ENCODE measurements at regions not wholly inside any gene's neighbourhood (a gene's known extent, or its start where the extent isn't known, plus 50 kb on each side); places are given as distances from the start of the nearest gene placed in this dataset.
"Not testable (repeated sequence)": the region's sequence is repeated elsewhere in the genome, so short reads cannot be mapped to it uniquely, and the experiment has no call there.

DNA sequence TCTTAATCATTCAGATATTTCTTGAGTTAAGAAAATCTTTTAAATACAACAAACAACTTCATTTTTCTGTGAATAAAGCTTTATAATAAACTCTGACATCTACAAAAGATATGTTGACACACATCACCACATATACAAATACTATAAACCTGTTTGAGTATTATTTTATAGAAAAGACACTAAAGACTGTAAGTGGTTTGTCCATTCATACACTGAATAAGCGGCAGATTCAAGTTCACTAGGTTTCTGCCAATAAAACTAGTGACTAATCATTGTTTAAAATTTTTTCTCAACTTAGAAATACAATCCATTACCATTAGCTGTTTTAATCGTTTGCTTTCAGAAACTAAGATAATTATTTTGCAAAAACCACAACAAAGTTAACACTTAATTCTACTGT is 1900.0 kb downstream of the C4orf33 start:
- DNase-seq = no peak
- in situ Hi-C loops (cut with HindIII; ENCODE audit: low pct_ligation_motif_present, low pct_unique_long_range_greater_than_20kb, low sequenced_read_pairs) = no loop called here

DNA sequence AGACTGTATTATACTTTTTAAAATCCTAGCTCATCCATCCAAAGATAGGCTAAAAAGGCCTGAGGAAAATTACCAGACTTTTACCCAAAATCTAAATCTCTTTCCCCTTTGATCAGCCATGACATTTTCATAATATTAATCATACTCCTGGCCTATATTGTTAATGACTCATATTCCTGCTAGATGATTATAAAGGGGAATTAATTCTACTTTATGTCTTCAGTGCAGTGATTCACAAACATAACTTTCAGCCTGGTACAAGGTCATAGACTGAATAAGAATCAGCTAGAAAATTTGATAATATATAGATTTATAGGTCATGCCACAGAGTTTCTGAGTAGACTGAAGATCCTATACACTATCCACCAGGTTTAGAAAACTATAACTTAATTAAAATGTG is 1905.4 kb downstream of the C4orf33 start:
- no peak for DNase-seq
- in situ Hi-C loops (cut with HindIII; ENCODE audit: low pct_ligation_motif_present, low pct_unique_long_range_greater_than_20kb, low sequenced_read_pairs) = no loop called here

DNA sequence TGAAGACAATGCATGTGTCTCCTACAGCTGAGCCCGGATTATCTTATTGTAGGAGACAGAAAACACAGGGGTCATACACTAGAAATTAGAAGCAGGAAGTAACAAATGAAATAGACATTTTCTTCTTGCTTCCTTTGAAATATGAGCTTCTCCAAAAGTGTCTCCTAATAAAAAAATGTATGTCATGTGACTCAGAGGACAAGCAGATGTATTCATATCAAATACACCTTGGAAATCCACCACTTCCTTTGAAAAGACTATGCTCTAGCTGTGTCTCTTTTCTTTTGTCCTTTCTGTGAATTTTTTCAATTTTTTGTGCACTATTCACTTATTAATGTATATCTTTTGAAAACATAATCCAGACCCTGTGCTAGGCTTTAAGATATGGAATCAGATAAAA is 1906.2 kb downstream of the C4orf33 start:
- in situ Hi-C loops (cut with HindIII; ENCODE audit: low pct_ligation_motif_present, low pct_unique_long_range_greater_than_20kb, low sequenced_read_pairs) = no loop called here
- DNase-seq = no peak

DNA sequence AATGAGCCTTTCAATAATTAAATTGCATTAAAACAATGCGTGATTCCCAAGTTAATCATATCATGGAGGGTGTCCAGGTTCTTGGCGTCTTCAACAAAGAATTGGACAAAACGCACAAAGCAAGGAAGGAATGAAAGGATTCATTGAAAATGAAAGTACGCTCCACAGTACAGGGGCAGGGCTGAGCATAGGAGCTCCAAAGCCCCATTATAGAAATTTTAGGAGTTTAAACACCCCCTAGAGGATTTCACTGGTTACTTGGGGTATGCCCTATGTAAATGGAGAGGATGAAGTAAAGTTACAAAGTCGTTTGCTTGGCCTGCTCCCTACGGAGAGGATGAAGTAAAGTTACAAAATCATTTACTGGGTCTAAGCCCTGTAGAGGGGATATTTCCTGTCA is 1910.4 kb downstream of the C4orf33 start:
- no peak for DNase-seq
- in situ Hi-C loops (cut with HindIII; ENCODE audit: low pct_ligation_motif_present, low pct_unique_long_range_greater_than_20kb, low sequenced_read_pairs) = no loop called here

DNA sequence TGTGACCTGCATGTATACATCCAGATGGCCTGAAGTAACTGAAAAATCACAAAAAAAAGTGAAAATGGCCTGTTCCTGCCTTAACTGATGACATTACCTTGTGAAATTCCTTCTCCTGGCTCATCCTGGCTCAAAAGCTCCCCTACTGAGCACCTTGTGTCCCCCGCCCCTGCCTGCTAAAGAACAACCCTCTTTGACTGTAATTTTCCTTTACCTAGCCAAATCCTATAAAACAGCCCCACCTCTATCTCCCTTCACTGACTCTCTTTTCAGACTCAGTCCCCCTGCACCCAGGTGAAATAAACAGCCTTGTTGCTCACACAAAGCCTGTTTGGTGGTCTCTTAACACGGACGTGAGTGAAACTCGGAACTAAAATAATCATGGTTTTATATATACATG is 1916.0 kb downstream of the C4orf33 start:
- in situ Hi-C loops (cut with HindIII; ENCODE audit: low pct_ligation_motif_present, low pct_unique_long_range_greater_than_20kb, low sequenced_read_pairs); DNase-seq: not testable (repeated sequence)

DNA sequence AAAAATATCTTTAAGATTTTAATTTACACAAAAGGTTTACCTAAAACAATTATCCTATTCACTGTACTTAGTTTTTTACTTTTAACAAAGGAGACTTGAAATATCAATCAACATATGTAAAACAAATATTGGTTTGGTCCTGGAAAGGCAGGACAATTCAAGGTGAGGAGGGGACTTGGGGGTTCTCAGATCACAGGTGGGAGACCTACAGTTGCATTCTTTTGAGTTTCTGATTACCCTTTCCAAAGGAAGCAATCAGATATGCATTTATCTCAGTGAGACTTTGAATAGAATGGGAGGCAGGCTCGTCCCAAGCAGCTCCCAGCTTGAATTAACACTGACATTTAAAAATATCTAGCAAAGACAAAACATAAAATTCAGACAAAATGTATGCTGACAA is 1917.3 kb downstream of the C4orf33 start:
- in situ Hi-C loops (cut with HindIII; ENCODE audit: low pct_ligation_motif_present, low pct_unique_long_range_greater_than_20kb, low sequenced_read_pairs) = no loop called here
- DNase-seq = no peak

DNA sequence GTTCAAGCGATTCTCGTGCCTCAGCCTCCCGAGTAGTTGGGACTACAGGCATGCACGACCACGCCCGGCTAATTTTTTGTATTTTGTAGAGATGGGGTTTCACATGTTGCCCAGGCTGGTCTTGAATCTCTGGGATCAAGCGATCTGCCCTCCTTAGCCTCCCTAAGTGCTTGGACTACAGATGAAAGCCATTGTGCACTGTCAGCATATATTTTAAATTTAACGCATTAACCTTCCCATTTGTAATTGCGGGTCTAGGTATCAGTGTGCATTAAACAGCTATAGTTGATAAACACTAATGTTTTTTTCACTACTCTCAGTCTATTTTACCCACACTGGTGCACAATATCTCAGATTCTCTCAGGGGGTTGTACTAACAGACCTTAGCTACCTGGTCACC is 1930.8 kb downstream of the C4orf33 start:
- DNase-seq = no peak
- in situ Hi-C loops (cut with HindIII; ENCODE audit: low pct_ligation_motif_present, low pct_unique_long_range_greater_than_20kb, low sequenced_read_pairs) = no loop called here

DNA sequence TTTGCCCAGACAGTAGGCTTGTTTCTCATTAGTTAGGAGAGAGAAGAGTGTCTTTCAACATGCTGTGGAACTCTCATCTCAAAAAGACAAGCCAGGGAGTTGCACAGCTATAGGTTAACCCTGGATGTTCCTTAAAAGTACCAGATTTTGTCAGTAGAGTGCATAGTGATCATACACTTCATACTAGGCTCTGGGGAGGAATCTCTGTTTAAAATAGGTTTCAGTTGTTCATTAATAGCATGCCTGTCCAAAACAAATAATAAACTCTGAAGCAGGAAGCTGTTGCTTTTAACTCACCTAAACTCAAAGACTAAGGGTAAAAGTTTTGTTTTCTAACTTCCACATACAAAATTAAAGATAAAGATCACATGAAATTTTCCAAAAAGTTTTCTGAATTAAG is 1948.4 kb downstream of the C4orf33 start:
- no peak for DNase-seq
- in situ Hi-C loops (cut with HindIII; ENCODE audit: low pct_ligation_motif_present, low pct_unique_long_range_greater_than_20kb, low sequenced_read_pairs) = no loop called here

DNA sequence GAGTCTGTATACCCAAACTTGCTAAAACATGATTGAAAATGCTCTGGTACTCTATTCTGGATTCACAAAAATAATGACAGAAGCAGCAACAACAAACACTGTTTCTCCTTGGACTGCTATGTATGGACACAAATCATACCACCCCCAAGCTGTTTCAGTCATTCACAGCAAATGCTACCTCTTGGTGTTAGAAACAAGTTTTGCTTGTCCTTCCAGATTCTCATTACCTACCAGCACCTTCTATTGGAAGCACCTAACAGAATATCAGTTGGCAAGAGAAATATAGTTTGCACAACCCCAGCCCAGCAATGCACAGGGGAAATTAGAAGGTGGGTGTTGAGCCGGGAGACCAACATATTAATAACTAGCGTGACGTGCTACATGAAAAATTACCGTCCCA is 1950.9 kb downstream of the C4orf33 start:
- DNase-seq = no peak
- in situ Hi-C loops (cut with HindIII; ENCODE audit: low pct_ligation_motif_present, low pct_unique_long_range_greater_than_20kb, low sequenced_read_pairs) = no loop called here

DNA sequence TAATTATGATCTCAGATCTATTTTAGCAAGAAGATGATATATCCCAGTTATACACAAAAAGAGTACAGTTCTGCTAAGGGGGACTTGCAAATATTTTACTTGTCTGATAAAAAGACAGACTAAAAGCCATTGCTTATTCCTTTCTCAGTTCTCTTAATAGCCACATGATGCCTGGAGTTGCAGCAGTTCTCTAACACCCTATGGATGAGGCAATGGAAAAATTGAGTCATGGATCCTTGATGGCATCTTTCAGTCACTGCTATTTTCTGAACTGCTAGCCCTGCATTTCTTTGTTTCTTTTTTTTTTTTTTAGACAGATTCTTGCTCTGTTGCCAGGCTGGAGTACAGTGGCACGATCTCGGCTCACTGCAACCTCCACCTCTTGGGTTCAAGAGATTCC is 1956.7 kb downstream of the C4orf33 start:
- in situ Hi-C loops (cut with HindIII; ENCODE audit: low pct_ligation_motif_present, low pct_unique_long_range_greater_than_20kb, low sequenced_read_pairs) = no loop called here
- no peak for DNase-seq

DNA sequence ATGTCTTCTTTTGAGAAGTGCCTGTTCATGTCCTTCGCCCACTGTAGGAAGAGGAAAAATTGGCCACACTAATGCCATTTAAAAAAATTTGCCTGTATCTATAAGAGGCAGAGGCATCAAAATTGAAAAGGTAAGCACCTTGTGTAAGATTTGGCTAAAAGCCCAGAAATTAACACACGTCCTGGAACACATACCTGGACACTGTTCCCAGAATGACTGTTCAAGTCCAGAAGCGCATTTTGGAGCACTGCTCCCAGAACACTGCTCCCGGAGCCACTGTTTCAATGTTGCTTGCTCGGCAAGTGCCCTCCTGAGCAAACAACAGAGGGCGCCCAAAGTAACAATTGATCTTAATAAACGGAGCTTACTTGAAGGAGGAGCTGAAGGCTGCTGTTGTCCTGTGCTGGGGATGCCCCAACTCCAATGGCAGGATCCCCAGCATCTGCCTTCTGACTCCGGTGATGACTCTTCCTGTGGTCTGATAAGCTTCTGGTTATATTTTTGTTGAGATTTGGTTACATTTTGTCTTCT is 1958.6 kb downstream of the C4orf33 start:
- in situ Hi-C loops (cut with HindIII; ENCODE audit: low pct_ligation_motif_present, low pct_unique_long_range_greater_than_20kb, low sequenced_read_pairs) = no loop called here

DNA sequence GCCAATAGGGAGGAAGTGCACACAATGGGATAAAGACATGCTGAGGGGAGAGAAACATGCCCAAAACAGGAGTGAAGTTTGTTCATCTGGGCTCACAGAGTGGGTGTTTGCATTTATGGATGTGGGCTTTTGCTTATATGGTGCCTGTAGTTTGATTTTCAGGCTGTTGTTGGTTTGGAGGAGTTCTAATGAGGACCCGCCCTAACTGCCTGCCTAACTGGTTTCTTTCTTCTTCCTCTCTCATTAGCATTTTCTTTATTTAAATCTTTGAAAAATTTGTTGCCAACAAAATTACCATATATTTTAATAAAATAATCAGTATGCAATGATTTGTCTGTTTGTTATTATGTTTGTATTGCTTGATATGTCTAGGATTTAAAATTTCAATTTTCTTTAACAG is 1965.8 kb downstream of the C4orf33 start:
- in situ Hi-C loops (cut with HindIII; ENCODE audit: low pct_ligation_motif_present, low pct_unique_long_range_greater_than_20kb, low sequenced_read_pairs) = no loop called here
- DNase-seq = no peak

More for the DNA sequence above, 1958.6 kb downstream of the C4orf33 start:
- peak; percentile 4 for DNase-seq

DNA sequence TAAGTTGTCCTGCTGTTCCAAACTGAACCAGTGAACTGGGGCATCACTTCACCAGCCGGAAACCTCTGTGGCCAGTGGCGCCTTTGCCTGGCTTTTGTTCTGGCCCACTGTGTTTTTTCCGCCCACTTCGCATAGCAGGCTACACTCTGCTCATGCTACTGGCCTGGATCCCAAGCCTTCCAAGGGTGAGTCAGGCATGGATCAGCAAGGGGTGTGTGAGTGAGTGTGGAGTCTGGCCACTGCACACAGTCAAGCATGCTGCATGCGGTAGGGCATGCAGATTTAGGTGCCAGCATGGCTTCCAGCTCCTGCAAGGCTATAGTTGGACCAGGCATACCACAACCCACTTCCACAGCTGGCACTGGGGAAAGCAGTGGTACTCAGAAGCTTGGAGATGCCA is 1967.9 kb downstream of the C4orf33 start:
- in situ Hi-C loops (cut with HindIII; ENCODE audit: low pct_ligation_motif_present, low pct_unique_long_range_greater_than_20kb, low sequenced_read_pairs) = no loop called here
- DNase-seq = no peak

DNA sequence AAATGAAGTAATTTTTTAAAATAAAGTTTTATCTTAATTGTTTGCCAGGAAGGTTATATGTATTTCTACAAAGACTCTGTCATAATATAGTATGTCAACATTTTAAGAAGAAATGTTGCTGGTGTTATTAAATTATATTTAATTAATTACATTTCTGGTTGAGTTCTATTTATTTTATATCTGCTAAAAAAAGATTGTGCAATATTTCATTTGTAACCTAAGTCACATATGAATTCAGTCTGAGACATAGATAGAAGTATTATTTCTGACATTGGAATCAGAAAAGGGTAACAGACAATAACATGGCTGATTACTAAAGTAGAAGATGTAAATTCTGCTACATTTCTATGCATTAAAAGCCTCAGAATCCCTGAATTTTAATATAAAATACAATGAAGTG is 1985.1 kb downstream of the C4orf33 start:
- in situ Hi-C loops (cut with HindIII; ENCODE audit: low pct_ligation_motif_present, low pct_unique_long_range_greater_than_20kb, low sequenced_read_pairs) = no loop called here
- no peak for DNase-seq

DNA sequence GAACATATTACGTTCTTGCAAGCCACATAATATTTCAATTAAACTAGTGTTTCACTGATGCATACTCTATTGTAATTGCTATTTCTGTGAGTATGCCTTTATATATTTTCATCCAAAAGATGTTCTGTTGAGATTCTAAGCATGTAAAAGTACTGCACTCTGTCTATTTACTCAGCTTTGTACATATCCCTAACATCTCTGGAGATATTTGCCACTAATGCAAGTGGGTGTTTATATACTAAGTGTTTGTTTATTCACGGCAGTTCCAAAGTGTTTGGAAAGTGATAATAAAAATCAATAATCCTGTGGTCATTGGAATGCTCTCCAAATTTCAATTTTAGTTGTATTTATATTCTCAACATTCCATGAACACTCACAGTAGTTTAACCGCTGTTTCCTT is 1989.0 kb downstream of the C4orf33 start:
- in situ Hi-C loops (cut with HindIII; ENCODE audit: low pct_ligation_motif_present, low pct_unique_long_range_greater_than_20kb, low sequenced_read_pairs) = no loop called here
- DNase-seq = no peak

DNA sequence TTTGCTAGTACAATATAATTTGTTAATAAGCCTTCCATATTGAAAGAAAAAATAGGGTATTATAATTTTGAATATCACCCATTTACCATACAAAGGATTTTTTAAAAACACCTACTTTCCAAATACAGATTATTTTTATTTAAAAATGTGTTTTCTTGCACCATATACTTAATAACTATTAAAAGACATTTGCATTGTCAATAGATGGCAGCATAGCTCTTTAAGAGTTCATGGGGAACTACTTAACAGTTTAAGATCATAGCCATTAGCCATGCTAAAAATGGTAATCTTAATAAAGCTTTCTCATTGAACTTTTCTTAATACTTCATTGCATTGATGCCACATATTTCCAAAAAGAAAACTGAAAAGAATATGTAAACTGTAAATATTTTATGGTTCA is 1995.9 kb downstream of the C4orf33 start:
- peak; percentile 40 for DNase-seq
- in situ Hi-C loops (cut with HindIII; ENCODE audit: low pct_ligation_motif_present, low pct_unique_long_range_greater_than_20kb, low sequenced_read_pairs) = no loop called here

DNA sequence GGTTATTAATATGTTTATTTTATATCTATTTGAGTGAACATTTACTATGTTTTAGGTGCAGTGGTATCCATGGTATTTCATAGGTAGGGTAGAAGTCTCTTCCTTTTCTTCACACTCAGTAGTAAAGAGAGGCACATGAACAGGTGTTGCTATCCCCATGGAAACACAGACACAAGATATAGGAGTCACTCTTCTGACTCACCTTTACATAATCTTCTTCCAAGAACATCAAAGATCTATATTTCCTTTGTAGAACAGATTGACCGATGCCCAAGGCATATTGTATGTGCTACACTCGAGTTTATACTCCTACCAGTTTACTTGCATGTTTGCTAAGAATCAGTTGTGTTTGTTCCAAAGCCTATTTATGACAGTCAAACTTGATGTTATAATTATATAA is 1997.4 kb downstream of the C4orf33 start:
- in situ Hi-C loops (cut with HindIII; ENCODE audit: low pct_ligation_motif_present, low pct_unique_long_range_greater_than_20kb, low sequenced_read_pairs) = no loop called here
- DNase-seq = no peak

DNA sequence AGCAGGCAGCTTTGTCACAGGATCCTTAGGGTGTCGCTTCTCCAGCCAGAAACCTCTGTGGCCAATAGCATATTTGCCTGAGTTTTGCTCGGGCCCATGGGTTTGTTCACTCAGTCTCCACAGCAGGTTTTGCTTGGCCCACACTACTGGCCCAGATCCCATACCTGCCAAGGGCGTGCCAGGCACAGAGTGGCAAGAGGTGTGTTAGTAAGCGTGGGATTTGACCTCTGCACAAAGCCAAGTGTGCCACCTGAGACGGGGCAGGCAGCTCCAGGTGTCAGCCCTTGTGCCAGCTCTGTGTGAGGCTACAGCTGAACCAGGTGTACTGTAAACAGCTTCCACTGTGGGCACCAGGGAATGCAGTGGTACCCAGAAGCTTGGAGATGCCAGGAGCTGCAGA is 2003.0 kb downstream of the C4orf33 start:
- in situ Hi-C loops (cut with HindIII; ENCODE audit: low pct_ligation_motif_present, low pct_unique_long_range_greater_than_20kb, low sequenced_read_pairs) = no loop called here
- DNase-seq = no peak

DNA sequence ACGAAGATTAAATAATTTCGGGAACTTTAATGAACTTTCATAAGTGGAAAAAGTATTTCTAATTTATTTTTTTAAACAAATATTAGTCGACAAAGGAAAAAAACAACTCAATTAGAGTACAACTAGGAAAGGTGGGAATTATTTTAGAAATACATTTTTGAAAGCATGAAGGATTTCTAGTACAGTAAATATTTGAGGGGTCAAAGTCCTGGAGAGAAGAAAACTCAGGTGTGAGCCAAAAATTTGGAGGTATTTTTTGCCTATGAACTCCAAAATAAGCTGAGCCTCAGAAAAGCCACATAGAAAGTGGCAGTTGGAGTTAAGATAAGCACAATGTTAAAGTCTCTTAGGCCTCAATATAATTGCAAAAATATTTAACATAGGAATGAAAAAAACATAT is 2017.3 kb downstream of the C4orf33 start:
- no peak for DNase-seq
- in situ Hi-C loops (cut with HindIII; ENCODE audit: low pct_ligation_motif_present, low pct_unique_long_range_greater_than_20kb, low sequenced_read_pairs) = no loop called here

DNA sequence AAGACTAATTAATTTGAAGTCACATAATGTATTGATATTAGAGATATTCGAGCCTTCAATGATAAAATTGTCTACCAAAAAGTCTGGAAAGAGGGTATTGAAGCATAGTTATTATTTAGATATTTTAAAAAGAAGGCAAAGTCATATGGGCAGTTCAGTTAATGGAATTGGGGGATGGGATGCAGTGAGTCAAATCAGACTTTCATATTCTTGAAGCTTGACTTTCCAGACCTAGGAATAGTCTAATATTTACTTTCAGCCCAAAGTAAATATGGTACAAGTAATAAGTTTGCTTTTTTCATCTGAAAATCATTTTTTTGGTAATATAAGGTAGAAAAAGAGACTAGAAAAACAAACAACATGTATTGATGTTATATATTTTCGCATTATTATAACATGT is 2017.8 kb downstream of the C4orf33 start:
- DNase-seq = no peak
- in situ Hi-C loops (cut with HindIII; ENCODE audit: low pct_ligation_motif_present, low pct_unique_long_range_greater_than_20kb, low sequenced_read_pairs) = no loop called here

DNA sequence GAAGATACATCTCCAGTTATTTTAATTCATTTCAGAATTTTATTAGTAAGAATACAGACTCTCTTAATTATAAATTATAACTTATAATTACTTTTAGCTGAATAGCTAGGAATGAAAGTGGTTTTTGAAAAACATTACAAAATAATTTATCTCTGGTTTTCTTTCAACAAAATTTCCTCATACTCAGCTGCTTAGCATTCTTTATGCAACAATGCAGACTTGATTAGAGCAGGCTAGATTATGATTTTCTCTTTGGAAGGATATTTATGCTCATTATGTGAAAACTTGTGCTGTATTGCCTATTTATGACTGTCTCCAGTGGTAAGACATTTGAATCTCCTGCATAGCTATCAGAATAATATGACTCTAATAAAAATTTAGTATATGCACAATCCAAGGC is 2023.7 kb downstream of the C4orf33 start:
- in situ Hi-C loops (cut with HindIII; ENCODE audit: low pct_ligation_motif_present, low pct_unique_long_range_greater_than_20kb, low sequenced_read_pairs) = no loop called here
- no peak for DNase-seq
